Endothelial cell of umbilical vein (primary cell): ENCODE measurements at regions not wholly inside any gene's neighbourhood (a gene's known extent, or its start where the extent isn't known, plus 50 kb on each side); places are given as distances from the start of the nearest gene placed in this dataset.

Experiments
- BruUV-seq: library from RNA; stranded (reverse); fragments of 400-500 nt; replicated peaks from 2 replicates; lab custom pipeline; 2021; lab: Mats Ljungman, UMichigan
- CTCF ChIA-PET: fragments of 300-600, 350-600 bp; sonication (Branson Sonifier 250); formaldehyde crosslinking; loops from one replicate; lab custom pipeline; 2021; ENCODE audit warnings: antibody characterized with exemption, inconsistent platforms; lab: Charles Lee
- POLR2A ChIA-PET: fragments of 300-600, 350-600 bp; sonication (Branson Sonifier 250); formaldehyde crosslinking; loops from one replicate; lab custom pipeline; 2021; ENCODE audit warnings: antibody characterized with exemption, inconsistent platforms; lab: Charles Lee
- DNase-seq: peaks from one replicate; pipeline ENCODE4 v3.0.0-alpha.2; 2011; ENCODE audit warnings: low read depth, low spot score
- FAIRE-seq: peaks from 2 replicates; lab custom pipeline; 2011; peaks lifted over from hg19 to GRCh38; lab: Jason Lieb, UNC
- H2AFZ ChIP-seq: 2 replicates; pipeline ENCODE4 v1.6.0; 2012; ENCODE audit warnings: low read depth, low read length, control low read depth, inconsistent platforms
- H3K27ac ChIP-seq: 2 replicates; pipeline ENCODE4 v1.5.1; 2011; ENCODE audit warnings: low read depth, mild to moderate bottlenecking, control low read depth, low read length, moderate library complexity; ENCODE audit not compliant: insufficient read depth
- H3K27me3 ChIP-seq, 2 experiments: 2 replicates each; pipeline versions ENCODE4 v1.6.0 to v1.6.1; 2011; ENCODE audit warnings: low read length in 2 of 2, mixed read lengths in 1 of 2; ENCODE audit not compliant: control insufficient read depth in 2 of 2, insufficient read depth in 2 of 2
- H3K36me3 ChIP-seq, 2 experiments: 2 replicates in 1 of 2; 3 replicates in 1 of 2; pipeline ENCODE4 v1.5.1; 2011; ENCODE audit warnings: low read length in 2 of 2, mild to moderate bottlenecking in 1 of 2, moderate library complexity in 1 of 2; ENCODE audit not compliant: control insufficient read depth in 2 of 2, insufficient read depth in 2 of 2; ENCODE audit errors: extremely low read depth in 1 of 2
- H3K4me1 ChIP-seq: 3 replicates; pipeline ENCODE4 v1.5.1; 2011; ENCODE audit warnings: mild to moderate bottlenecking, low read length; ENCODE audit not compliant: control insufficient read depth, insufficient read depth; ENCODE audit errors: extremely low read depth
- H3K4me2 ChIP-seq: 2 replicates; pipeline ENCODE4 v1.6.1; 2011; ENCODE audit warnings: low read length, control low read depth, mixed read lengths; ENCODE audit not compliant: insufficient read depth
- H3K4me3 ChIP-seq, 3 experiments: fragments of 200-600 bp in 1 of 3; sonication (generic), shearing (Covaris generic) in 1 of 3; replicated peaks in 1 of 3; 2 replicates each; pipeline ENCODE4 v1.5.1; 2011 to 2016; ENCODE audit warnings: control low read depth in 3 of 3, low read length in 3 of 3, mild to moderate bottlenecking in 2 of 3, inconsistent platforms in 1 of 3, low read depth in 1 of 3, moderate library complexity in 1 of 3; ENCODE audit not compliant: insufficient read depth in 1 of 3
- H3K79me2 ChIP-seq: 2 replicates; pipeline ENCODE4 v1.6.0; 2012; ENCODE audit warnings: low read length, inconsistent platforms; ENCODE audit not compliant: control insufficient read depth, insufficient read depth
- H3K9ac ChIP-seq: replicated peaks from 2 replicates; pipeline ENCODE3; 2011; ENCODE audit warnings: low read length, control low read depth; ENCODE audit not compliant: insufficient read depth; ENCODE audit errors: extremely low read depth
- H3K9me1 ChIP-seq: replicated peaks from 3 replicates; pipeline ENCODE4 v1.6.0; 2011; ENCODE audit warnings: mild to moderate bottlenecking, low read length; ENCODE audit not compliant: control insufficient read depth, insufficient read depth; ENCODE audit errors: extremely low read depth
- H3K9me3 ChIP-seq: replicated peaks from 2 replicates; pipeline ENCODE4 v1.5.1; 2012; ENCODE audit warnings: low read length, inconsistent platforms; ENCODE audit not compliant: control insufficient read depth, insufficient read depth
- H4K20me1 ChIP-seq: replicated peaks from 2 replicates; pipeline ENCODE3; 2011; ENCODE audit warnings: mild to moderate bottlenecking, low read length; ENCODE audit not compliant: control insufficient read depth, insufficient read depth; ENCODE audit errors: extremely low read depth
- CTCF ChIP-seq, 2 donors: IDR thresholded peaks; 1 replicate in 1 of 2; 2 replicates in 1 of 2; pipeline ENCODE4 v1.5.1; 2011; ENCODE audit warnings: low read length in 2 of 2, mild to moderate bottlenecking in 2 of 2, moderate library complexity in 2 of 2, control low read depth in 1 of 2, inconsistent platforms in 1 of 2, low read depth in 1 of 2; ENCODE audit not compliant: insufficient read depth in 1 of 2; ENCODE audit errors: extremely low read depth in 1 of 2
- EZH2 ChIP-seq: IDR thresholded peaks from 2 replicates; pipeline ENCODE4 v1.6.1; 2012; ENCODE audit warnings: borderline replicate concordance, low read depth, mild to moderate bottlenecking, moderate library complexity, low read length, inconsistent platforms; ENCODE audit not compliant: severe bottlenecking
- FOS ChIP-seq: IDR thresholded peaks from 2 replicates; pipeline ENCODE4 v1.6.1; 2011; ENCODE audit warnings: mild to moderate bottlenecking, low read length, moderate library complexity, borderline replicate concordance; ENCODE audit not compliant: insufficient read depth
- GATA2 ChIP-seq: IDR thresholded peaks from 2 replicates; pipeline ENCODE4 v1.7.0; 2011; ENCODE audit warnings: low read depth, mild to moderate bottlenecking, moderate library complexity, mixed read lengths, low read length; ENCODE audit not compliant: insufficient read length, insufficient read depth
- JUN ChIP-seq: IDR thresholded peaks from 2 replicates; pipeline ENCODE4 v1.6.1; 2011; ENCODE audit warnings: borderline replicate concordance, low read depth; ENCODE audit not compliant: insufficient read length, insufficient read depth
- MAX ChIP-seq: IDR thresholded peaks from 2 replicates; pipeline ENCODE4 v1.6.1; 2011; ENCODE audit not compliant: insufficient read depth, insufficient read length
- MYC ChIP-seq: IDR thresholded peaks from one replicate; pipeline ENCODE4 v1.6.1; 2011; ENCODE audit warnings: mild to moderate bottlenecking, low read depth, low read length
- POLR2A ChIP-seq: IDR thresholded peaks from 2 replicates; pipeline ENCODE4 v1.6.1; 2012; ENCODE audit warnings: low read depth, mild to moderate bottlenecking, control low read depth, low read length
- POLR2AphosphoS5 ChIP-seq: IDR thresholded peaks from 2 replicates; pipeline ENCODE4 v1.6.1; 2012; ENCODE audit warnings: low read depth, mild to moderate bottlenecking, control low read depth, low read length, moderate library complexity; ENCODE audit not compliant: insufficient read depth
- dilution Hi-C: fragments of 300-500 bp; cut with MboI; formaldehyde crosslinking; loops from one replicate; pipeline ENCODE4 v1.15.0; 2019; ENCODE audit warnings: low sequenced_read_pairs; ENCODE audit not compliant: extremely low pct_ligation_motif_present
- intact Hi-C: fragments of 100-400 bp; cut with micrococcal nuclease; formaldehyde crosslinking; loops from one replicate; pipeline ENCODE4 v1.10.0; 2022

DNA sequence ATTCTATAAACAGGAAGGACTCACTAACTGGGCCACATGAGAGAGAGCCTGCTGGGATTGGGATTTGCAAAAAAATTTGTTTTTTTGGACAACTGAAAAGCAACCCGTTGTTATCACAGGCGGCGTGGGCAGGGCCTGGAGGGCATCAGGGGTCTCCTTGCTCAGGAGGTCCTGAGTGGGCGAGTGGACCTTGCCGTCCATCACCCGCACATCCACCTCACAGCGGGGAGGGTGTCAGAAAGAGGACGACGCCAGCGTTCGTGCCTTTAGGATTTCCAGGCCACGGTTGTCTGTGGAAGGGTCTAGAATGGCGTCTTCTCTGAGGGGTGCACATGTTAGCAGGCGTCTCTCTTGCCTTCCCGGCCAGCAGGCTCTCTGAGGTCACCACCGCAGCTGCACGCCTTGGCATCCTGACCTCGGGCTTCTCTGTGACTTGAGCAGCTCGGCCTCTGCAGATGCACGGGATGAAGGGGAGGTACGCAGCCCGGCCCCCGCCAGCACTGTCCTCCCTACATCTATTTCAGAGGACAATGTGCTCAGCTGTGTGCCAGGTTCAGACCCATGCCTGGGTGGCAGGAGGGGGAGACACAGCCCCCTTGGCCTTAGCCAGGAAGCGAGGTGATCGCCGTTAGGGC is 749.5 kb downstream of the BRD1 start:
- H3K4me1 ChIP-seq, result no peaks in the 10 kb centered on the region
- no peaks in the 10 kb centered on the region for H4K20me1 ChIP-seq
- H3K9me1 ChIP-seq, result no peaks in the 10 kb centered on the region
- FAIRE-seq (no peak), DNase-seq (no peak)
- H3K36me3 ChIP-seq, result no peaks in the 10 kb centered on the region
- dilution Hi-C loops (no loop called here), intact Hi-C loops (no loop called here)
- POLR2A ChIA-PET, result no interaction called here
- no peak for TF ChIP-seq POLR2A
- no peak for TF ChIP-seq MYC
- TF ChIP-seq EZH2, result no peak
- TF ChIP-seq MAX, result no peak
- TF ChIP-seq POLR2AphosphoS5, result no peak
- no peak for TF ChIP-seq FOS
- no peak for TF ChIP-seq GATA2
- TF ChIP-seq JUN, result no peak
- TF ChIP-seq CTCF (IDR thresholded peaks at IDR 0.05; ENCODE audit: extremely low read depth in 1 of 2, insufficient read depth in 1 of 2, low read depth in 1 of 2, low read length in 2 of 2), result no peak
- H3K27me3 ChIP-seq, result no peaks in the 10 kb centered on the region
- H3K9ac ChIP-seq, result no peak overlapping the region
- no peak overlapping the region for H3K4me2 ChIP-seq
- no peak overlapping the region for H2AFZ ChIP-seq
- H3K9me3 ChIP-seq, result peaks cover 4% of the 10 kb centered on the region
- H3K79me2 ChIP-seq, result no peaks in the 10 kb centered on the region
- CTCF ChIA-PET, result no interaction called here
- no TSS peak for BruUV-seq
- H3K4me3 ChIP-seq, result no peak overlapping the region
- H3K27ac ChIP-seq, result no peak overlapping the region
